ENCODE measurements at regions not wholly inside any gene's neighbourhood (a gene's known extent, or its start where the extent isn't known, plus 50 kb on each side); places are given as distances from the start of the nearest gene placed in this dataset.
A peak's percentile ranks its signal among the peaks of the same experiment; 100 is the strongest.
"Not testable (repeated sequence)": the region's sequence is repeated elsewhere in the genome, so short reads cannot be mapped to it uniquely, and the experiment has no call there.

DNA sequence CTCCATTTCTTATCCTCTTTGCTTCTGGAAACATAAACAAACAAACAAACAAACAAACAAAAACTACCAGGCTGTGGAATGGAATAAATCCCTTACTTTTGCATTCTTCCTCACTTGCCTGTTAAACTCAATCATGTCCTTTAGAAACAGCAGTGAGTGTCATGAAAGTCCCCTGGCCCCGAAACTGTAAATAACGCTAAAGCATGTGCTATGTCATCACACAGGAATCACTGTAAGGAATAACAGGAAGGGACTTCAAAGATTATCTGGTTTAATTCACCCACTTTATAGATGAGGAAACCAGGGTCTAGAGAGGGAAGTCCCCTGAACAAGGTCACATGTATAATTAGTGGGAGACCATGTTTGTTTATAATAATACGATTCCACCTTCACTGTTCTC lies 159.4 kb upstream of the MEOX2 start:
- no peak for DNase-seq

DNA sequence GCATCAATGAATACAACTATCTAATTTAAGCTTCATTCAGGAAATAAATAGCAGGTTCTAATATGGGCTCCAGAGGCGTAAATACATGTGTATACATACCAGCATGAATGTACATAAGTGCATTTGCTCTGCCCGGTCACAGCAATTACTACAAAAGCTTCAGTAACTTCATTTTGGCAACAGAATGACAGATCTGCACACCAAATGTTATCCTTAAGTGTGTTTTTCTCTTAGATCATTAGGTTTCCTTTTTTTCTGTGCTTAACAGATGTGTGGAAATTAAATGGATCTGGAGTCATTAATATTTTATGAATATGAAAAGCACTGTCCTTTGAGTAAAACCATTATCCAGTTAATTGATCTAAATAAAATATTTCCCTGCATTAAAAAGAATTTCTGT lies 159.0 kb upstream of the MEOX2 start:
- no peak for DNase-seq

DNA sequence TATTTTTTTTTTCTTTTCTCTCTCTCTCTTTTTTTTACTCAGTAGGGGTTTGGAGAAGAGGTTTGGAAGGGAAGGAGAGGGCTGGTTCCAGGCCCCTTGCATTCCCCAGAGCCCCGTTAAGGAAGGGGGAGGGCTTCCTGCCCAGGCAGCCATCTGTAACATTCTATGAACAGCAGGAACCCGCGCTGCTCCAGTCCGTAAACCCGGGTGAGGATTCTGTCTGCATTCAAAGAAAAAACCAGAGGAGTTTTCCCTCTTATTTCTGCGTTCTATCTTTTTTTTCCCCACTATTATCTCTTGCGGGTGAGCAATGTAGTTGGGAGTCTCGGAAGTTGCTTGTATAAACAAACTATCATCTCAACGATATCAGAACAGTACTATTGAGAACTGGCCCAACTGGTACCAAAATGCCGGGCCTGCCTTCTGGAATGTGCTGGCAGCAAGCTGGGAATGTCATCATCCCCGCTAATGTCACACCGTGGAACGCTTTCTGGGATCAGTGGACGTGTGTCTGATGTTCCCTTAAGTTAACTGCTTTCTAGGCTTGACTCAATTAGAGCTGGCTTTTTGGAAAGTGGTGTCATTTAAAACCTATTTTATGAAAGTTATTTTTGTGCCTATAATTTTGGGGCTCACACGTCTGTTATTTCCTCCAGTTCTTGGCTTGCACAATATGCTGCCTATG lies 153.1 kb upstream of the MEOX2 start:
- peak; percentile 9 for DNase-seq

DNA sequence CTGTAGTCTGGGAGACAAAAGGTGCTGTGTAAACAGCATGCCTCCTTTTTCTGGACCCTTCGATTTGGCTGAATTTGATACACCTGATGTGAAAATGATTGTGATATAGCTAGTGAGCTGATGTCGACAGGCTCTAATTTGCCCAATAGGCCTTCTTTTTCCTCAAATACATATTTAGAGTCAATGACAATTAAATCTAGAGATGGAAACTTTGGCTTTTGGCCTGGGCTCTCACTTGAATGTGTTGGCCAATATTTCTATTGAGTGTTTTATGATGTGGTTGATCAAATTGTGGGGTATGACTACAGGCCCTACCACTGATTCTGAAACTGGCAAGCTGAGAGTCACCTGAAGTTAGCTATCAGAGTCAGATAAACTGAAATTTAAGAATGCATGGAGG lies 151.8 kb upstream of the MEOX2 start:
- DNase-seq, result no peak

DNA sequence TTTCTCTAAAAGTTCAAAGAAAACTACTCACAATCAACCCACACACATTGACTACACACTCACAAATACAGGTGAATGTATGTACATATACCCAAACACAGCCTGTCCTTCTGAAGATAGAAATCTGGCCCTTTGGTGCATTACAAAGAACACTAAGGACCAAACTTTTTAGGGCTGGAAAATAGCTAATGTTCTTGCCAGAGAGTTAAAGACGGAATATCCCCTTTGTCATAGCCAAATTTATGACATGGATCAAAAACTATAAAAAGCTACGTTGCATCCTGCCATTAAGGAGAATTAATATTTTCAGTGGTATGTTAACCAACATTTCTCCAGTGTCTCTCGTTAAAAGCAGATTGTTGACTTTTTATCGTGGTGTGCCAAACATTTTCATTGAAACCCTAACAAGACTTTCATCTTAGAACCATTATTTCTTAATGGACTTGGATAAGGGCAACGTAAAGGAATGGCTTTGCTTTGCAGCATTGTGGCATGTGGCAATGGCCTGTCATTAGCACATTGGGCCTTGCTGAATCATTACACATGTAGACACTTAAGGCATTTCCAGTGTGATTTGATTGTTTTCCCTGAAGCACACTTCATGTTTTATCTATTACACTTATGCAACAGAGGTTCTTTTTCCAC lies 150.9 kb upstream of the MEOX2 start:
- no peak for DNase-seq

DNA sequence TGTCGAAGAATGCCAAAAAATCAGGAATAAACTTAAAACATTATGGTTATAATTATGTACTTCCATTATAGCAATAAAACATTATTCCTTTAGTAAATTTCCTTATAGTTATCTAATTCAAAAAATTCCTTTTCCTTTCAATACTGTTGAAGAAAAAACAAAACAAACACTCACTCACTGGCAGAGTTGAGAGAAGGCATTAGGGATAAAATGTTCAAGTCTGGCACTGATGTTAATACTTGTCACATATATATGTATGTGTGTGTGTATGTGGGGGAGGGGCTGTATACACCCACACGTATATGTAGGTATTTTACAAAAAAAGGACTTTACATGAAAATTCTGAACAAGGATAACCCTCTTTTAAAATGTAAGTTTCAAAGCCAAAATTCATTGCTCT lies 150.2 kb upstream of the MEOX2 start:
- no peak for DNase-seq

DNA sequence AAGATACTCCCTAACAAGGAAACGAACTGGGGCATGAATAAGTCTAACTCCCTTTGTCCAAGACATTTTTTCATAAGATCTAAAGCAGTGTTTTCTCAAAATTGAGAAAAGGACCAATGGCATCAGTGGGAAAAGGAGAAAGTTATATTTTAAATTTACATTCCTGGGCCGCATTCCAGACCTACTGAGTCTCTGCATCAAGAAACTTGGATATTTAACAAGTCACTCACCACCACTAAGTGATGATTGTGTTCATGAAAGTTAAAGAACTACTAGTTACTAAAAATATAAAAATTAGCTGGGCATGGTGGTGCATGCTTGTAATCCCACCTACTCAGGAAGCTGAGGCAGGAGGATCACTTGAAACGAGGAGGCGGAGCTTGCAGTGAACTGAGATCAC lies 149.6 kb upstream of the MEOX2 start:
- no peak for DNase-seq

DNA sequence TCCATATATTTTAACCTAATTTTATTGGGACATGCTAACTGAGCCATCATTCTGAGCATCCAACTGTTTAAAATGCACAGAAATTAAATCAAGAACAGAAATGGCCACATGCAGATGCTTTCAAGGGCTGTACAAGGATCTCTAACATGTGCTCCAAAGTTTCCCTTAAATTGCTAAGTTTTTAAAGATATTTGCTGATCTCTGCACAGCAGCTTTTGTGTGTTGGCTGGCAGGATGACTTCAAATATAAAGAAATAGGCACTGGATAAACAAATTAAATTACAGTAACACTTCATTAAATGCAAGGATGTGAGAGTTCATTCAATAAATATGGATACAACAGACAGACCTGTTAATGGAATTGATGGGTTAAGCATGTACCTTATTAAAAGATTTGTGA lies 148.0 kb upstream of the MEOX2 start:
- DNase-seq, result no peak

DNA sequence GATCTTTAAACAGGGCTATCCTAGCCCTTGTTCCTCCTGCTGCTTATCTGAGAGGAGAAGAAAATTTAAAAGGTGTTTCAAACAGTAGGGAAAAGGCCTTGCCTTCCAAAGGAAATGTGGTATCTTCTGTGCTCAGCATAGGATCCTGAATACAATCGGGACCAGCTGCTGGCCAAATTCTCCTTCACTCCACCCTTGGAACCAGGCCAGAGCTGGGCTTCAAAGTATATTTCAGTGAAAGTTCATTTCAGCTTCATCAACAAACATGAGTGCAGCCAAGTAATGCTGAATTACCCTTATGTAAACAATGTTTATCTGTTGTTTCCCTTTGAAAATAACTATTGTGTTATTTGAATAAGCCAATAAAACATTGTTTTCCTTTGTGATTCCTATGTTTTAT lies 146.5 kb upstream of the MEOX2 start:
- no peak for DNase-seq

DNA sequence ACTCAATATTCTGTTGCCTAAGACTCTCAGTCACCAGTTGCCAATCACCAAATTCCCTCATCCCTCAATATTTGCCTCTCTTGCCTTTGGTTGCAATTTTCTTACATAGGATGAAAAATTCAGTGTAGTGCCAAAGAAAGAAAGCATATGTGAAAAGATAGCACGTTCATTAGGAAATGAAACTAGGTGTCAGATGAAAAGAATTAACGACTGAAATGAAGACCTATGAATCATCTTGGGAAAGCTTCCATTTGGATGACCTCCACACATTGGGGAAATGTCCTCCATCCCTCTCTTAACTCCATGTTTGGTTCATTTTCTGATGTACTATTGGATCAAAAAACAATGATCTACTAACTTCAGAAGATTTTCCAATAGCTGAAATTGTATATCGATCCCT lies 145.1 kb upstream of the MEOX2 start:
- DNase-seq, result no peak

DNA sequence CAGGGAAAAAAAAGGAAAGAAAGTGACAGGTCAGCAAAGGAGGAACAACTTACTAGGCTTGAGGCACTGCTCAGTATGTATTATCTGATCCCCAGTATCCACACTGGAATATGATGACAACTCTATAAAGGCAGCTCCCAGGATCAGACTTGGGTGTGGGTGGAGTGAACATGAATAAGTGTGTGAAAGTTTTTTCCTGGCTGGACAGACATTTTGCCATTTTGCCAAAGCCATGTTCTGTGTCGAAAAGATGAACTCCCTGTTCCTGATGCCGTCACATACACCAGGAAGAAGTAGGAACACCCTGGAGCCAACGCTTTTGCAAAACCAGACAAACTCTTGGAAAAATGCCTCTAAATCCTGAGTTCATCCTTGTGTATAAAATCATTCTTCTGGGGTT lies 143.2 kb upstream of the MEOX2 start:
- no peak for DNase-seq

DNA sequence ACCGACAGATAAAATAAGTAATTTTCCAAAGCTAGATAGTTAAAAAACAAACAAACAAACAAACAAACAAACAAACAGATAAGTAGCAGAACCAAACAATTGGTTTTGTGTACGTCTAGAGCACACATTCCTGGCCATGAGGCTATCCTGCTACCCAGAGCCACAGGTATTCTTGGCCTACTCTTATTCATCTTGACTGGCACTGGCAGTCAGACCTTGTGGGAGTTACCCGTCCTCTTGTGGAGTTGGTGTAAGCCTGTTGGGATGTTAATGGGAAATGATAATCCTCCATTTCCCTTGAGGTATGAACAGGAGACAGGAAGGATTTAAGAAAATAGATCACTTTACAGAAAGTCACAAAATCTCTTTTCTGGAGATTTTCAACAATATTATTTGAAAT lies 142.4 kb upstream of the MEOX2 start:
- DNase-seq, result no peak

DNA sequence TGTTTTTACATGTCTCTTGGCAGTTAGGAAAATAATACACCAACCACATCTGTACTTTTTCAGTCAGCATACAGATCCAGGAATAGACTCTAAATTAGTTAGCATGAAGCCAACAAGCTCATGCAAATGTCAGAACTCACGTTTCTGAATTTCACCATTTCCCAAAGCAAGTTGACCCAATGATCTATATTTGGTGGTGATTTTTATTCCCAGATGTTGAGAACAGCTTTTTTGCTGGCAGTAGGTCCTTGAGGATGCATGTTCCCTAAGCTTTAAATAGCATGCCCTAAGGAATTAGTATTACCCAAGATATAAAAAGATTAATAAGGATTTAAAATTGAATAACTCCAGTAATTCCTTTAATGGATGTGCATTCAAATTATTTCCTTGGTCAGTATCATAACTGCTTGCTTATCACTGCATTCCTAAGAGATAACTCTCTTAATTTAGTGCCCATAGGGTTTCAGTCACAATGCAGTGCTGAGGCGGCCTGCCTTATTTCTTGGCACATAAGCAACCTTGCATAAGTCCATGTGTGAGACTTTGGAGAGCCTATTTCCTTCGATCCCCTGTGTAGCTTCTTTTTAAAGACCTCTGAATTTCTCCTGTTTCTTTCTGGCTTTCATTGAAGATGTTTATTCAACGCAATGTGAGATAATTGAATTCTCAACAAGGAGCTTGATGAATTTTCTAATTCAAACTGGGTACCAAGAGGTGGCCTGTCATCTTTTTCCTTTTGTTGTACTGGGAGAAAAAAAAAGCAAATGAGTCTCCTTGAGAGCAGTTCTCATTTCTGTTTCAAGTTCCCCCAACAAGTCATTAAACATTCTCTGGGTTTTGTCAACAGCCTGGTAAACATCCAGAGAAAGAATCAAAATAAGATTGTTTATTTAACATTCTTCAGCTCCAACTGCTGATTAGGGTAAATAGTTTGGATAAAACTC lies 135.3 kb upstream of the MEOX2 start:
- no peak for DNase-seq

DNA sequence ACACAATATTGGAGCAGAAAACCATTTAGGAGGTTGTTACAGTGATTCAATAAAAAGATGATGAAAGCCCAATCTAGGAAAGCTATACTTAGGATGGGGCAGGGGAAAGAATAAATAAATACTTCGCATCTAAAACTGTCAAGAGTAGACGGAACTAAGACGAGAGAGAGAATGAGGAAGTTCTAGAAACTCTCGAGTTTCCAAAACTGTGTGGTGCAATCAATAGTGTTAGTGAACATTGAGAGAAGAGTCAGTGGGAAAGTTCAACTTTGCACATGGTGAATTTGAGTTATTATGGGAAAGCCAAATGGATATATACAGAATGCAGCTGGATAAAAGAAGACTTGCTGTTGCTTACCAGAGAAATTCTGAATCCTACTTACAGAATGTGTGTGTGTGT lies 133.8 kb upstream of the MEOX2 start:
- peak; percentile 38 for DNase-seq

DNA sequence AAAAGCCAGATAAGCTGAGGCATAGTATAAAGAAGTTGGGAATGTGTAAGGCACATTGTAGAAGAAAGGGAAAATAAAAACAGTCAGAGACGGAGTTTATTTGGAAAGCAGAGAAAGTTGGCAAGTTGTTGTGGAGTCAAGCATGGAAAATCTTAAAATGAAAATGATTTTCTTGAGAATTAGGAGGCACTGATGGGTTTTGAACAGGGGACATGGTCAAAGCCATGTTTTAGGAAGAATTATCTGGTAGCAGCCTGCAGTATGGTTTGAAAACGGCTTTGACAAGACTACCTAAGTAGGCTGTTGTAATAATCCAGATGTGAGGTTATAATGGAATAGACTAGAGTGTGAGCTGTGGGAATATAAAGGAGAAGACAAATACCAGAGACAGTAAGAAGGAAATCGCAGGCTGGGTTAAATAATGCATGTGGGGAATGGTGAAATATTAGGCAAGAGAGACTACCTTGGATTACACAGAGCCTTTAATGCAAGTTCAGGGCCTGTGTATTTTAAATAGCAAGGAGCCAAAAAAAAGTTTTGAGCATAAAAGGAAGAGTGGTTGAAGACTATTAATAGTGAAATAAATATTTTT lies 130.4 kb upstream of the MEOX2 start:
- DNase-seq, result no peak

DNA sequence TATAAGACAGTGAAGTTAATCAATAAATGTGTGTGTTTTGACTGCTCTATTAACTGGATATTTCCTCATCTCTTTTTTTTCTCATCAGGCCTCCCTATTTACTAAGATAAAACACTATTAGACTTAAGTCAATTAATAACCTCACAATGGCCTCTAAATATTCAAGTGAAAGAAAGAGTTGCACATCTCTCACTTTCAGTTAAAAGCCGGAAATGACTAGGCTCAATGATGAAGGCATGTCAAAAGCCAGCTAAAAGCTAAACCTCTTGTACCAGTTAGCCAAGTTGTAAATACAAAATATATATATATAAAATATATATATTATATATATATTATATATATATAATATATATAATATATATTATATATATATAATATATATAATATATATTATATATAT lies 127.0 kb upstream of the MEOX2 start:
- DNase-seq, result no peak

DNA sequence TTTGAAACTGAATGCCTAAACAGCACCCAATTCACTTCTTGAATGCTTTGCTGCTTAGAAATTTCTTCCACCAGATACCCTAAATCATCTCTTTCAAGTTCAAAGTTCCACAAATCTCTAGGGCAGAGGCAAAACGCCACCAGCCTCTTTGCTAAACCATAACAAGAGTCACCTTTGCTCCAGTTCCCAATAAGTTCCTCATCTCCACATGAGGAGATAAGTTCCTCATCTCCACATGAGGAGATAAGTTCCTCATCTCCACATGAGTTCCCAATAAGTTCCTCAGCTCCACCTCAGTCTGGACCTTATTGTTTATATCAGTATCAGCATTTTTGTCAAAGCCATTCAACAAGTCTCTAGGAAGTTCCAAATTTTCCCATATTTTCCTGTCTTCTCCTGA lies 123.9 kb upstream of the MEOX2 start:
- not testable (repeated sequence) for DNase-seq

DNA sequence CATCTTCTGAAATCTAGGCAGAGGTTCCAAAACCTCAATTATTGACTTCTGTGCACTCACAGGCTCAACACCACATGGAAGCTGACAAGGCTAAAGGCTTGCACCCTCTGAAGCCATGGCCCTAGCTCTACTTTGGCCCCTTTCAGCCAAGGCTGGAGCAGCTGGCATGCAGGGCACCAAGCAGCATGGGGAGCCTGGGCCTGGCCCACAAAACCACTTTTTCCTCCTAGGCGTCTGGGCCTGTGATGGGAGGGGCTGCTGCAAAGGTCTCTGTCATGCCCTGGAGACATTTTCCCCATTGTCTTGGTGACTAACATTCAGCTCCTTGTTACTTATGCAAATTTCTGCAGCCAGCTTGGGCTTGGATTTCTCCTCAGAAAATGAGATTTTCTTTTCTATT lies 123.5 kb upstream of the MEOX2 start:
- DNase-seq, result not testable (repeated sequence)

DNA sequence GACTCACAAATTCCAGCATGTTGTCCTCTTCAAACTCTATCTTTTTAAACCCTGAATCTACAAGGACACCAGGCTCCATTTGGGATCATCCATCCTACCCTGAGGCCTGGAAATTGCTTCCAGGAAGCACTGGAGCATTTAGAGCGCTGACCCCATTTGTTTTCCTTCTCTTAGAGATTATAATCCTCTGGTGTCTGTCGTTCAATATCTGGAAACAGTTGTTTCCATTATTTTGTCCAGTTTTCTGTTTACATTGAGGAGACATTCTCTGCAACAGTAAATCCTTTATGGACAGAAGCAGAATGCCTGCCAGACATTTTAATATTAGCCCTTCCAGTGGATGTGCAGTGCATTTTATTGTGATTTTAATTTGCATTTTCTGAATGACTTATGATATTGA lies 119.4 kb upstream of the MEOX2 start:
- no peak for DNase-seq

DNA sequence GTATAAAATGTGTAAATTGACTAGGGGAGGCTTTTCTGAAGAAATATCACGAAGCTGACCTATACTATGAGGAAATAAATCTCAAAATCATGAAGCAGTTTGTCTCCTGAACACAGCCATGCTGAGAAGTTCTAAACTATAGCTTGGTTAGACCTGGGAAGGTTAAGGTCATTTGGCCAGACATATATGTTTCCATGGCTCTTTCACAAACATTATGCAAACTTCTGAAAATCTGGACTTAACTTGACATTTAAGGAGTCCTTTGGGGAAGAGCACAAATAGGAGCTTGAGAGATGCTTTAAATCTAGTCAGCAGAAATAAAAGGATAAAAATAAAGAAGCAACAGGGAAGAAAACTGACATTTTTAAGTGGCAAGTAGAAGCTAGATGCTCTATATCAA lies 115.9 kb upstream of the MEOX2 start:
- no peak for DNase-seq

DNA sequence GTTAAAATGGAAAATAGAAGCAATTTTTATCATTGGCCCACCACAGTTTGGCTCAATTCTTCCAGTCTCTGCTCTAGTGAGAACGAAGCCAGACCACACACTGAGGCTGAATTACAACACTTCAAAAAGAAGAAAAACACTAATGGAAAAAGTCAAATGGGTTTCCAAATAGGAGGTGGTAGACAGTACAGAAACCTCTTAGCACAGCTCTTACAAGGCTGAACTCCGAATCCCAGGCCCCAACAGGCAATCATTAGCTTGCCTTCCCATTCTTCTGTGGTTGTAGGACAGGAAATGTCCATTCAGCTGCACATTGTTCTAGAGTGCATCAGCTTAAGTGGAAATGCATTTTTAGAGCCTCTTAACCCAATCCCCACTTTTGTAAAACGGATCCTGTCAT lies 115.1 kb upstream of the MEOX2 start:
- no peak for DNase-seq

DNA sequence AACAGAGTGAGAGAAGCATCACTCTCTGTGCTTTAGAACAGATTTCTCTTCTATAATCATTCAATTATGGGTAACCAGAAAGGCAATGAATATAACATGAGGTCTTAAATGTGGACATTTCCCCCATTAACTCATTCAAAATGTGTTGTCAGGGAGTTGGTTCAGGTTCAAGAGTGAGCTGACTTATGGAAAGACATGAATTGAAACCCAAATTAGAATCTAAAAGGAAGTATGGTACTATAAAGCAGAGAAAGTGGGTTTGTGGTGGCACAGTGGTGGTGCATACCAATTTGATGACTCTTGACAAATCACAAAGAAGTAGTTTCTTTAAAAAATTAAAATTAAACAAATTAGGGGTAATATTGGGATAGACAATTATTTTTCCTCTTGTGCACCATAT lies 114.6 kb upstream of the MEOX2 start:
- no peak for DNase-seq

DNA sequence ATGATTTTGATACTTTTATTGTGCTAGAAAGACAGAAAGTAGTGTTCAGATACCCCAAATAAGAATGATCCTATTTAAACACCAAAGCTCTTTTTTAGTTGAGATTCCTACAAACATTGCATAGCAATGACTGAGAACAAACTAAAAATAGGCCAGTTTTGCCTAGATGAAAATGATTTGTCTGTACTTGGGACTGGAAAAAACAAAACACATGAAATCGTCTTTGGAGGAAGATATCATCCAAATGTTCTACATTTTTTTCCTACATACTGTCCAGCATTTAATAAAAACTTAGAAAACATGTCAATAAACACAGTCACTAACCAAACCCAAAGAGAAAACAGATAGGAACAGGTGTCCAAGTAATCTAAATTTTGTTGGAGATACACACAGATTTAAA lies 111.6 kb upstream of the MEOX2 start:
- no peak for DNase-seq

DNA sequence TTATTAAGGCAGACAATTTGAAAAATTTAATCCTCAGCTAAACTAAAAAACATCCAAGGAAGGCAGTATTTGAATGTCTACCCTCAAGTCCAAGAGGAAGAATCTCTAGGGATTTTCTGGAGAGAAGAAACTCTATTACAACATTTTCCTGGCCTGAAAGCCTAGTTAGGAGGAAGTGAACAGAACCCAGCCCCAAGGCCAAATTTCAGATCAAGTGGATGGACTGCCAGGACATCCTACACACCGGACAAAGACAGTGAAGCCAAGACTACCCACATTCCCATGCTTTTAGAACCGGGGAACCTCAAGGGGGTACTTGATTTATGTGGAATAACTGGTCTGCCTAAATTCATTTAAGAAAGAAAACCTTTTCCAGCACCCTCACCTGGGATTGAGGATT lies 108.9 kb upstream of the MEOX2 start:
- no peak for DNase-seq

All from hematopoietic multipotent progenitor cell treated with erythropoietin and hydrocortisone succinate and interleukin-3 and kit ligand, for 6 days (in vitro differentiated cells).